ENCODE measurements at regions not wholly inside any gene's neighbourhood (a gene's known extent, or its start where the extent isn't known, plus 50 kb on each side); places are given as distances from the start of the nearest gene placed in this dataset.

- ATAC-seq (replicated peaks in 6 of 8) = no peak
- Histone ChIP-seq H3K4me3 (no peak overlapping the region), H3K27ac (no peak overlapping the region), H3K4me1 (replicated peaks in 1 of 2) (no peaks in the 10 kb centered on the region)
- in situ Hi-C loops (cut with MboI; ENCODE audit: low pct_unique_long_range_greater_than_20kb in 2 of 9, low sequenced_read_pairs in 9 of 9, unreplicated experiment in 9 of 9) = no loop called here
- 23 to 100% (median 86%) methylated on average over 1 to 6 of the region's 9 CpGs; no CpG with 5 or more reads in 2 of the 10 experiments for WGBS, 10 experiments
These were observed 182.4 kb downstream of the DLL1 start for GRCh38 chr6:170108456-170108855.

GRCh38 chr6:170107606-170108222, 183.2 kb downstream of the DLL1 start:
- no peak for ATAC-seq (replicated peaks in 6 of 8)
- in situ Hi-C loops (cut with MboI; ENCODE audit: low pct_unique_long_range_greater_than_20kb in 2 of 9, low sequenced_read_pairs in 9 of 9, unreplicated experiment in 9 of 9) = no loop called here
- 62 to 100% (median 93%) methylated on average over 2 to 12 of the region's 13 CpGs; no CpG with 5 or more reads in 2 of the 10 experiments for whole genome bisulfite sequencing, 10 experiments
- H3K27ac ChIP-seq = no peak overlapping the region
- H3K4me3 ChIP-seq = no peak overlapping the region
- no peaks in the 10 kb centered on the region for H3K4me1 ChIP-seq (replicated peaks in 1 of 2)

GRCh38 chr6:170106906-170107525, 183.9 kb downstream of the DLL1 start:
- peaks cover 0 to 2% of the 10 kb centered on the region in 2 donors for H3K4me1 ChIP-seq (replicated peaks in 1 of 2)
- in situ Hi-C loops (cut with MboI; ENCODE audit: low pct_unique_long_range_greater_than_20kb in 2 of 9, low sequenced_read_pairs in 9 of 9, unreplicated experiment in 9 of 9) = no loop called here
- no peak overlapping the region for H3K4me3 ChIP-seq
- WGBS, 10 experiments = 30 to 100% (median 83%) methylated on average over 1 to 9 of the region's 14 CpGs; no CpG with 5 or more reads in 4 of the 10 experiments
- H3K27ac ChIP-seq = no peak overlapping the region
- ATAC-seq (replicated peaks in 6 of 8) = no peak

- no peak for ATAC-seq (replicated peaks in 6 of 8)
- H3K27ac ChIP-seq = no peak overlapping the region
- 61 to 100% (median 87%) methylated on average over 1 to 8 of the region's 30 CpGs; no CpG with 5 or more reads in 4 of the 10 experiments for WGBS, 10 experiments
- in situ Hi-C loops (cut with MboI; ENCODE audit: low pct_unique_long_range_greater_than_20kb in 2 of 9, low sequenced_read_pairs in 9 of 9, unreplicated experiment in 9 of 9) = no loop called here
- H3K4me1 ChIP-seq (replicated peaks in 1 of 2) = peaks cover 0 to 4% of the 10 kb centered on the region in 2 donors
- no peak overlapping the region for H3K4me3 ChIP-seq
These were observed 188.0 kb downstream of the DLL1 start for GRCh38 chr6:170102582-170103481.

GRCh38 chr6:170102038-170102437, 188.8 kb downstream of the DLL1 start:
- in situ Hi-C loops (cut with MboI; ENCODE audit: low pct_unique_long_range_greater_than_20kb in 2 of 9, low sequenced_read_pairs in 9 of 9, unreplicated experiment in 9 of 9) = no loop called here
- ATAC-seq (replicated peaks in 6 of 8) = no peak
- 20 to 92% (median 60%) methylated on average over 1 to 4 of the region's 7 CpGs; no CpG with 5 or more reads in 3 of the 10 experiments for WGBS, 10 experiments

GRCh38 chr6:170101281-170102035, 189.4 kb downstream of the DLL1 start:
- Histone ChIP-seq H3K27ac (no peak overlapping the region), H3K4me3 (no peak overlapping the region), H3K4me1 (replicated peaks in 1 of 2) (peaks cover 13 to 16% of the 10 kb centered on the region in 2 donors)
- ATAC-seq (replicated peaks in 6 of 8) = no peak
- 49 to 100% (median 95%) methylated on average over 1 to 7 of the region's 17 CpGs; no CpG with 5 or more reads in 4 of the 10 experiments for WGBS, 10 experiments
- in situ Hi-C loops (cut with MboI; ENCODE audit: low pct_unique_long_range_greater_than_20kb in 2 of 9, low sequenced_read_pairs in 9 of 9, unreplicated experiment in 9 of 9) = no loop called here

More at GRCh38 chr6:170102038-170102437, 188.8 kb downstream of the DLL1 start:
- H3K4me3 ChIP-seq = no peak overlapping the region
- H3K27ac ChIP-seq = no peak overlapping the region
- peaks cover 7 to 11% of the 10 kb centered on the region in 2 donors for H3K4me1 ChIP-seq (replicated peaks in 1 of 2)

GRCh38 chr6:170100046-170100445, 190.8 kb downstream of the DLL1 start:
- no peak for ATAC-seq (replicated peaks in 6 of 8)
- peaks cover 27 to 31% of the 10 kb centered on the region in 2 donors for H3K4me1 ChIP-seq (replicated peaks in 1 of 2)
- in situ Hi-C loops (cut with MboI; ENCODE audit: low pct_unique_long_range_greater_than_20kb in 2 of 9, low sequenced_read_pairs in 9 of 9, unreplicated experiment in 9 of 9) = no loop called here
- no peak overlapping the region for H3K27ac ChIP-seq
- WGBS, 10 experiments = 50 to 100% (median 82%) methylated on average over 1 of the region's 8 CpGs; no CpG with 5 or more reads in 6 of the 10 experiments
- H3K4me3 ChIP-seq = no peak overlapping the region

- no peak for ATAC-seq (replicated peaks in 6 of 8)
- in situ Hi-C loops (cut with MboI; ENCODE audit: low pct_unique_long_range_greater_than_20kb in 2 of 9, low sequenced_read_pairs in 9 of 9, unreplicated experiment in 9 of 9) = no loop called here
- WGBS, 10 experiments = 80 to 100% (median 87%) methylated on average over 1 to 11 of the region's 11 CpGs; no CpG with 5 or more reads in 2 of the 10 experiments
- no peak overlapping the region for H3K4me3 ChIP-seq
- H3K4me1 ChIP-seq (replicated peaks in 1 of 2) = peaks cover 27 to 36% of the 10 kb centered on the region in 2 donors
- H3K27ac ChIP-seq = no peak overlapping the region
These were observed 191.5 kb downstream of the DLL1 start for GRCh38 chr6:170099387-170099786.

GRCh38 chr6:170098428-170099170, 192.3 kb downstream of the DLL1 start:
- Histone ChIP-seq H3K4me1 (replicated peaks in 1 of 2) (peaks cover 27 to 36% of the 10 kb centered on the region in 2 donors), H3K27ac (no peak overlapping the region), H3K4me3 (no peak overlapping the region)
- ATAC-seq (replicated peaks in 6 of 8) = no peak
- in situ Hi-C loops (cut with MboI; ENCODE audit: low pct_unique_long_range_greater_than_20kb in 2 of 9, low sequenced_read_pairs in 9 of 9, unreplicated experiment in 9 of 9) = no loop called here
- WGBS, 10 experiments = 66 to 100% (median 91%) methylated on average over 1 to 21 of the region's 37 CpGs; no CpG with 5 or more reads in 3 of the 10 experiments

GRCh38 chr6:170097505-170098427, 193.1 kb downstream of the DLL1 start:
- H3K27ac ChIP-seq = peak overlapping the region; percentile 45 to 82
- in situ Hi-C loops (cut with MboI; ENCODE audit: low pct_unique_long_range_greater_than_20kb in 2 of 9, low sequenced_read_pairs in 9 of 9, unreplicated experiment in 9 of 9) = no loop called here
- ATAC-seq (replicated peaks in 6 of 8) = no peak

GRCh38 chr6:170096803-170097504, 193.9 kb downstream of the DLL1 start:
- Histone ChIP-seq H3K4me1 (replicated peaks in 1 of 2) (peaks cover 27 to 33% of the 10 kb centered on the region in 2 donors), H3K4me3 (no peak overlapping the region), H3K27ac (peak overlapping the region; percentile 45 to 82)
- WGBS, 10 experiments = 50 to 100% (median 76%) methylated on average over 1 to 12 of the region's 22 CpGs; no CpG with 5 or more reads in 5 of the 10 experiments
- peak in 4 of 8 experiments; percentile 4 to 11 (median 8) for ATAC-seq (replicated peaks in 6 of 8)
- in situ Hi-C loops (cut with MboI; ENCODE audit: low pct_unique_long_range_greater_than_20kb in 2 of 9, low sequenced_read_pairs in 9 of 9, unreplicated experiment in 9 of 9) = no loop called here

More at GRCh38 chr6:170097505-170098427, 193.1 kb downstream of the DLL1 start:
- H3K4me1 ChIP-seq (replicated peaks in 1 of 2) = peaks cover 27 to 36% of the 10 kb centered on the region in 2 donors
- WGBS, 10 experiments = 20 to 84% (median 79%) methylated on average over 1 to 11 of the region's 22 CpGs; no CpG with 5 or more reads in 4 of the 10 experiments
- no peak overlapping the region for H3K4me3 ChIP-seq
